GM13977 (cell line): ENCODE measurements at regions not wholly inside any gene's neighbourhood (a gene's known extent, or its start where the extent isn't known, plus 50 kb on each side); places are given as distances from the start of the nearest gene placed in this dataset.

Source experiments
- DNase-seq: peaks from one replicate; pipeline ENCODE4 v3.0.0; 2012; ENCODE audit warnings: low spot score
- CTCF ChIP-seq: IDR thresholded peaks from 2 replicates; pipeline ENCODE4 v1.5.1; 2012; ENCODE audit warnings: mild to moderate bottlenecking, control low read depth; ENCODE audit not compliant: insufficient read depth; ENCODE audit errors: extremely low read depth, missing control alignments
- in situ Hi-C: fragments of 300-500 bp; cut with MboI; formaldehyde crosslinking; loops from one replicate; pipeline ENCODE4 v1.12.0; 2022; ENCODE audit warnings: low sequenced_read_pairs, low pct_unique_long_range_greater_than_20kb, mixed read lengths, inconsistent platforms; ENCODE audit not compliant: unreplicated experiment

DNA sequence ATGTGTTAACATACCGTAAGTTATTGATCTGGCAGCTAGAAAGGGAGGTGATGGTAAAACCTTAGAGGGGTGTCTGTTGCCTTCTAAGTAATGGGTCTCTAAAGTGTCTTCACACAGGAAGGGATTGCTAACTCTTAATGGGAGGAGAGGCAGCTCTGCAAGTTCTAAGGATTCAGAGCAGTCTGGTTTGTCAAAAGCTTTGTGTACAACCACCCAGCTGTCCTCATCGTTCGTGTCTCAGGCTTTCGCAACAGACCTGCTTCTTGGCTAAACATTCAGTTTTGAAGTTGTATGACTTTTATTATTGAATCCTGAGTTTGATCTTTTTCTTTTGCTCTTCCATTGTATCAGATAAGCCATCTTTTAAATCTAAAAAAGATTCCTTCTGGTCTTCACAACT, 404.9 kb downstream of the SQOR start:
- TF ChIP-seq CTCF = no peak
- in situ Hi-C loops = no loop called here
- DNase-seq = no peak

GRCh38 chr15:46041905-46042304, 407.1 kb downstream of the SQOR start:
- in situ Hi-C loops = no loop called here
- DNase-seq = no peak
- no peak for TF ChIP-seq CTCF

- in situ Hi-C loops = no loop called here
These were observed 425.2 kb downstream of the SQOR start for GRCh38 chr15:46059921-46060594.

DNA sequence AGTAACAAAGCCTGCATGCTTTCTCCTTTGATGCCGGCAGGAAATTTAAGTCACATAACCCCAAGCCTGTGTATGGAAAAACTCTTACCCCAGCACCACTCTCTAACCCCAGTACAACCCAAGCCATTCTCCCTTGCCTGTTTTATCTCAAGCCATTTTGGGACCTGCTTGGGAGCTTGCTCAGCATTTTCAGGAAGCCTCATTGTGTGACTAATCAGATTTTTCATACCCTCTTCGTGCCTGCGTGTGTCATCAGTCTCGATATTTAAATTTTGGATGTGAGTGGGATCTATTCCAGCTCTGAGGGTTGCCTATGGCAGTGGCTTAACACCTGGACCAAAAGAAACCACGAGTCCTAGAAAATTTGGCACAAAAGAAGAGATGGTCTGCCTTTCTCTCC, 426.2 kb downstream of the SQOR start:
- no peak for DNase-seq
- in situ Hi-C loops = no loop called here
- TF ChIP-seq CTCF = no peak

More at GRCh38 chr15:46059921-46060594, 425.2 kb downstream of the SQOR start:
- no peak for TF ChIP-seq CTCF
- DNase-seq = no peak

DNA sequence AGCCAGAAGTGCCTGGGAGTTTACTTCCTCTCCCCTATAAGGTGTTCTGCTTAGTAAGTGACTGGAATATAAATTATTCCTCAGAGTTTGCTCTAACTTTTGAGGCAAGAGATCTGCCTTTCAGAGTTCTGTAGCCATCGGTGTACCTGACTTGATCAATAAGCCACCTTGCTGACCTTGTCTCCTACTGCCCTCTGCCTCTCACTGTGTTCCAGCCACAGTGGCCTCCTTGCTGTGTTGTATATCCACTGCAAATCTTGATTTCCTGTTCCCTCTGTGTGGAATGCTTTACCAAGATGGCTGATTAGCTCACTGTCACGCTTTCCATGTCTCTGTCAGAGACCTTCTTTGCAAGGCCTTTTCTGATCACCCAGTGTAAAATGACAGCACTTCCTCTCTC, 442.4 kb downstream of the SQOR start:
- in situ Hi-C loops = no loop called here
- TF ChIP-seq CTCF = no peak
- no peak for DNase-seq

GRCh38 chr15:46079046-46079445, 444.2 kb downstream of the SQOR start:
- no peak for DNase-seq
- no peak for TF ChIP-seq CTCF
- in situ Hi-C loops = no loop called here
